ENCODE measurements at regions not wholly inside any gene's neighbourhood (a gene's known extent, or its start where the extent isn't known, plus 50 kb on each side); places are given as distances from the start of the nearest gene placed in this dataset.

DNA sequence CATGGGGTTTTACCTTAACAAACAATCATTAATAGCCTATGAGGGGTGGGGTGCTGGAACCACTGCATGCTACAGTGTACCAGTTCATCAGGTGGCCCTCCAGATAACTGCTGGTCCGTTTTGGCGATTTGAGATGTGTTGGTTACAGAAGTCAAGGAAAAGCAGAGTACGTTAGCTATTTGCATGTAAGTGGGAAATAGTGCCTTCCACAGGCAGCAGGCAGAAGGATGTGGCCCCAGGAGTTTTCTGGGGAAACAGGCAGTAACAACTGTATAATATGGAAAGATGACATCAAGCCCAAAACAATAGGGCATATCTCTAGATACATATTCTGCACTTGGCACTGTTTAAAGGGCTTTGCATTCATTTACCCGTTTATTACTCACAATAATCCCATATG lies 245.7 kb downstream of the COL4A1 start:
- TF ChIP-seq, protein P1, sequence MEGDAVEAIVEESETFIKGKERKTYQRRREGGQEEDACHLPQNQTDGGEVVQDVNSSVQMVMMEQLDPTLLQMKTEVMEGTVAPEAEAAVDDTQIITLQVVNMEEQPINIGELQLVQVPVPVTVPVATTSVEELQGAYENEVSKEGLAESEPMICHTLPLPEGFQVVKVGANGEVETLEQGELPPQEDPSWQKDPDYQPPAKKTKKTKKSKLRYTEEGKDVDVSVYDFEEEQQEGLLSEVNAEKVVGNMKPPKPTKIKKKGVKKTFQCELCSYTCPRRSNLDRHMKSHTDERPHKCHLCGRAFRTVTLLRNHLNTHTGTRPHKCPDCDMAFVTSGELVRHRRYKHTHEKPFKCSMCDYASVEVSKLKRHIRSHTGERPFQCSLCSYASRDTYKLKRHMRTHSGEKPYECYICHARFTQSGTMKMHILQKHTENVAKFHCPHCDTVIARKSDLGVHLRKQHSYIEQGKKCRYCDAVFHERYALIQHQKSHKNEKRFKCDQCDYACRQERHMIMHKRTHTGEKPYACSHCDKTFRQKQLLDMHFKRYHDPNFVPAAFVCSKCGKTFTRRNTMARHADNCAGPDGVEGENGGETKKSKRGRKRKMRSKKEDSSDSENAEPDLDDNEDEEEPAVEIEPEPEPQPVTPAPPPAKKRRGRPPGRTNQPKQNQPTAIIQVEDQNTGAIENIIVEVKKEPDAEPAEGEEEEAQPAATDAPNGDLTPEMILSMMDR (IDR thresholded peaks at IDR 0.05; ENCODE audit: low read depth, low read length) = no peak
- no peak overlapping the region for H3K4me3 ChIP-seq (ENCODE audit: low read depth, low read length)

DNA sequence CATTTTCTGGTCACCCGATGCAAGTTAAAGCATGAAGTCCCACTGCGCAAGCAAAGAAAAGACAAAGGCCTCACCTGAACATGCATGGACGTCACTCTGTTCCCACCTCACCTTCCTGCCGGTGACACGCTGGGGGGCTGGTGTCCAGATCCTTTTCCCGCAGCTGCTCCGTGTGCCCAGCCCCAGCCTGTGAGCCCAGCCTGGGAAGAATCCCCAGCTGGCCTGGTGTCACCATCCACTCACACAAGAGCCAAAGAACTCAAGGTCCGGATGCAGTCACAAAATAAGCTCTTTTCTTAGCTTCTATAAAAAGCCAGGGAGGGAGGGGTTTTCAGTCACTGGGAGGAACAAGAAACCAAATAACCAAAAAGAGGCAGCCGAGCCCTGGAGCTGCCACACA lies 249.9 kb downstream of the COL4A1 start:
- H3K4me3 ChIP-seq (ENCODE audit: low read depth, low read length) = no peak overlapping the region
- TF ChIP-seq, protein P1 (IDR thresholded peaks at IDR 0.05; ENCODE audit: low read depth, low read length) = no peak

DNA sequence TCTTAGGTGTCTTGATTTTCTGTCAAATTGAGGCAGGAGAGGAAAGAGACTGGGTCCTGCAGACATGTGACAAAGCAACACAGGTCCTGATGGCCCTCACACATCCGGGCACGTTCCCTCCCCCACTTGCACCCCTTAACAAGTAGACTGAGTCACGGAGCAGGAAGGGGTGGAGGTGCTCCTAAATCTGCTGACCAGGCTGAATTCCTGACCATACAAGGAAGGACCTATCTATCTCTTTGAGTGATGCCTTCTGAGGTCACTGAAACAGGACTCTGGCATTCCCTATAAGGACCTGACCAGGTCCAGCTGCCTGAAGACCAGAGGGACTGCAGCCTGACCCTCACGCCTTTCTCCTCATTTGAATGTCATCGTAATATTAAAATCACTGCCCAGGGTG lies 250.3 kb downstream of the COL4A1 start:
- TF ChIP-seq, protein P1 (IDR thresholded peaks at IDR 0.05; ENCODE audit: low read depth, low read length) = no peak
- no peak overlapping the region for H3K4me3 ChIP-seq (ENCODE audit: low read depth, low read length)

DNA sequence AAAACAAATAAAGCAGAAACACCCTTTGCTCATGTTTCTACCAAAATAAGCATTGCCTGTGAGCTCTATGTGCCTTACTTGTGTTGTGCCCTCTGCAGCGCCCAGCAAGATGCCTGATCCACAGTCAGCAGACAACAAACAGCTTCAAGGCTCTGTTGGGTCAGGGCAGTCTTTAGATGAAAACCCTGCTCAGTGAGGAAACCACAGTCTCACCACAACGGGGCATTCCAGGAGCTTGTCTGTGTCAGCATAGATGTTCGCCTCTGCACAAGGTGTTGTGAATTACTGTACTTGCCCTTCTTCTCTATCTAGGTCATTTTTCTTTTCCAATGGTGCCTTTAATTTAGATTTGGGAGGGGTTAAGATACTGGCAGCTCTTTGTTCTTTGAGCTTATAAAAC lies 251.9 kb downstream of the COL4A1 start:
- TF ChIP-seq, protein P1 (IDR thresholded peaks at IDR 0.05; ENCODE audit: low read depth, low read length) = no peak
- H3K4me3 ChIP-seq (ENCODE audit: low read depth, low read length) = no peak overlapping the region

DNA sequence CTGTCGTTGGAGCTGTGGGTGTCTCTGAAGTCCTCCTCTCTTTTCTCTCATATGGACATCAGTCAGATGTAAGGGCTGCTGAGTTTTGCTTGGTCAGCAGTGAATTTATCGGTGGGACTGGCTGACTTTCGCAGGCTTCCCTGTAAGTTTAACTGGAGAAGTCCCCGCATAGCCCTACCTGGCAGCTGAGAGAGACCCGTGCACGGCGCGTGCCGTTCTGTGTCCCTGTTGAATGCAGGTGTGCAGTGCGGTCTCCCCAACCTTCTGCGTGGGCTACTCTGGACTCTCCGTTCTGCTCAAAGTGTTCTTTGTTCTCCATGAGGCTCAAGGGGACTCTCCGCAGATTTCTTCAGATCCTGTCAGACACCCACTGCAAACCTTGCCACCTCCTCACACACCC lies 252.9 kb downstream of the COL4A1 start:
- H3K4me3 ChIP-seq (ENCODE audit: low read depth, low read length) = no peak overlapping the region
- TF ChIP-seq, protein P1 (IDR thresholded peaks at IDR 0.05; ENCODE audit: low read depth, low read length) = no peak

DNA sequence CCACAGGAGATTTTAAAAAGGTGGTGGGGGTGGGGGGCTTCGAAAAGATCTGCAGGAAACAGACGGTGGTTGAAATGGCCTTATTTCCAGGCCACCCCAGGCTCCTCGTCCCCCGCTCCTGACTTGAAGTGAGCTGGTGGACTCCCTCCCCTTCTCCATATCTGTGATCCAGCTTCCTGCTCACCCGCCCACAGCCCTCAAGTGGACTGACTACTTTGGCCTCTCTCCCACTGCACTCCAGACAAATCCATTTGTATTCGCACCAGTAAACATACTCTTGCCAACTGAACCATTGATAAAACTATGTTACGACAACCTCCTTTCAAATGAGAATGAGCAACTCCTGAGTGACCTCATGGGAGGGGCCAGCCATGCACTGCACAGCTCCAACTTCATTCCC lies 259.5 kb downstream of the COL4A1 start:
- TF ChIP-seq, protein P1 (IDR thresholded peaks at IDR 0.05; ENCODE audit: low read depth, low read length) = no peak
- H3K4me3 ChIP-seq (ENCODE audit: low read depth, low read length) = no peak overlapping the region

DNA sequence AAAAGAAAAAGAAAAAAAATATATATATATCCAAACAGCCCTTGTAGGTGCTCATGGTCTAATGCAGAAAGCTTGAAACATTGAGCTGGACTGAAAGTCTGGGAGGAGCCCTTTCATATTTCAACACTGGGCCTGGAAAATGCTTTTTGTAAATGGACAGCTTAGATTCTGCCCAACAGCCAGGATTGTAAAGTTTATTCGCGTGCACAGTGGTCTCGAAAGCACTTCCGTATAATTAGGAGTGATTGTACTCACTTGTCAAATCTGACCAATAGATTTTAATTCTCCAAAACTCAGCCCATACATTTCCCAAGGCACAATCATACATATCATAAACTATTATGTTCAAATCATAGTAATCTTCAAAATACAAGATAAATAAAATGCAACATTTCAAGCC lies 260.1 kb downstream of the COL4A1 start:
- TF ChIP-seq, protein P1 (IDR thresholded peaks at IDR 0.05; ENCODE audit: low read depth, low read length) = no peak
- H3K4me3 ChIP-seq (ENCODE audit: low read depth, low read length) = no peak overlapping the region
